GM12878 (cell line): ENCODE measurements at regions not wholly inside any gene's neighbourhood (a gene's known extent, or its start where the extent isn't known, plus 50 kb on each side); places are given as distances from the start of the nearest gene placed in this dataset.

ENCODE experiments used
- ATAC-seq: fragments of 200-7000 bp; cut with Tn5 transposase; 3 replicates; pipeline ENCODE4 v1.9.1; 2020; ENCODE audit warnings: mild to moderate bottlenecking, moderate library complexity
- BruUV-seq: library from RNA; stranded (reverse); fragments of 400-500 nt; replicated peaks from 2 replicates; lab custom pipeline; 2021; lab: Mats Ljungman, UMichigan
- CTCF ChIA-PET: fragments of 300-600 bp; sonication (Branson Sonifier 250); formaldehyde crosslinking; extraction: SDS; loops from one replicate; lab custom pipeline; 2021; ENCODE audit warnings: inconsistent platforms; lab: Yijun Ruan, JAX
- POLR2A ChIA-PET: fragments of 350-600 bp; formaldehyde crosslinking; extraction: SDS; loops from one replicate; lab custom pipeline; 2021; ENCODE audit warnings: inconsistent platforms; lab: Charles Lee
- RAD21 ChIA-PET: fragments of 300-600 bp; sonication (Branson Sonifier 250); formaldehyde crosslinking; loops from one replicate; lab custom pipeline; 2023; ENCODE audit warnings: antibody characterized with exemption; ENCODE audit not compliant: unreplicated experiment; lab: Charles Lee
- SMC1A ChIA-PET: fragments of 300-600 bp; sonication (Branson Sonifier 250); formaldehyde crosslinking; loops from one replicate; lab custom pipeline; 2023; ENCODE audit not compliant: unreplicated experiment, uncharacterized antibody; lab: Charles Lee
- DNase-seq: peaks from one replicate; pipeline ENCODE4 v3.0.0-alpha.2; 2011; ENCODE audit warnings: low read depth, low spot score
- FAIRE-seq: peaks from 3 replicates; lab custom pipeline; 2011; peaks lifted over from hg19 to GRCh38; lab: Jason Lieb, UNC
- H2AFZ ChIP-seq: 2 replicates; pipeline ENCODE4 v1.6.0; 2011; ENCODE audit warnings: low read depth, low read length, control low read depth; ENCODE audit not compliant: control insufficient read depth
- H3K27ac ChIP-seq: 2 replicates; pipeline ENCODE4 v1.5.1; 2011; ENCODE audit warnings: control low read depth; ENCODE audit not compliant: control insufficient read depth, insufficient read depth
- H3K27me3 ChIP-seq, 2 experiments: replicated peaks in 1 of 2; 2 replicates each; pipeline versions ENCODE4 v1.6.0 to v1.6.1; 2011; ENCODE audit warnings: low read length in 1 of 2; ENCODE audit not compliant: control insufficient read depth in 2 of 2, insufficient read depth in 2 of 2
- H3K36me3 ChIP-seq, 2 experiments: 2 replicates each; pipeline ENCODE4 v1.5.1; 2011; ENCODE audit warnings: low read length in 1 of 2; ENCODE audit not compliant: control insufficient read depth in 2 of 2, insufficient read depth in 2 of 2
- H3K4me1 ChIP-seq: 2 replicates; pipeline ENCODE4 v1.6.1; 2011; ENCODE audit warnings: mild to moderate bottlenecking, low read length, moderate library complexity, mixed read lengths; ENCODE audit not compliant: control insufficient read depth, insufficient read depth
- H3K4me2 ChIP-seq: 2 replicates; pipeline ENCODE4 v1.6.0; 2011; ENCODE audit warnings: control low read depth; ENCODE audit not compliant: control insufficient read depth, insufficient read depth
- H3K4me3 ChIP-seq: fragments of 200-600 bp; sonication (generic); 2 replicates; pipeline ENCODE4 v1.5.1; 2016
- H3K79me2 ChIP-seq: 2 replicates; pipeline ENCODE4 v1.6.0; 2011; ENCODE audit warnings: low read length; ENCODE audit not compliant: control insufficient read depth, insufficient read depth
- H3K9ac ChIP-seq: 2 replicates; pipeline ENCODE4 v1.8.0; 2011; ENCODE audit warnings: low read length, control low read depth, mixed read lengths; ENCODE audit not compliant: control insufficient read depth, insufficient read depth
- H3K9me3 ChIP-seq: replicated peaks from 3 replicates; pipeline ENCODE4 v1.5.1; 2011; ENCODE audit warnings: mild to moderate bottlenecking, low read length; ENCODE audit not compliant: control insufficient read depth, insufficient read depth
- H4K20me1 ChIP-seq: 2 replicates; pipeline ENCODE4 v1.6.0; 2011; ENCODE audit not compliant: control insufficient read depth, insufficient read depth
- BCL11A ChIP-seq: IDR thresholded peaks from 2 replicates; pipeline ENCODE4 v1.6.1; 2011; ENCODE audit warnings: low read depth, low read length
- CHD1 ChIP-seq: IDR thresholded peaks from 2 replicates; pipeline ENCODE4 v1.6.1; 2012; ENCODE audit warnings: low read depth, low read length, improper control_type of control experiment
- CREB1 ChIP-seq: IDR thresholded peaks from 2 replicates; pipeline ENCODE4 v1.6.1; 2012; ENCODE audit warnings: low read depth, mild to moderate bottlenecking, inconsistent platforms
- EGR1 ChIP-seq, 2 experiments: IDR thresholded peaks; 1 replicate in 1 of 2; 2 replicates in 1 of 2; pipeline ENCODE4 v1.6.1; 2011 to 2012; ENCODE audit warnings: low read depth in 2 of 2, low read length in 2 of 2, borderline replicate concordance in 1 of 2, mild to moderate bottlenecking in 1 of 2, moderate library complexity in 1 of 2
- JUNB ChIP-seq: IDR thresholded peaks from 2 replicates; pipeline ENCODE4 v1.6.1; 2016; ENCODE audit warnings: antibody characterized with exemption, mild to moderate bottlenecking
- PAX8 ChIP-seq: fragments of 450-650 bp; IDR thresholded peaks from 2 replicates; pipeline ENCODE4 v1.6.1; 2017; ENCODE audit warnings: mild to moderate bottlenecking, moderate library complexity
- RAD21 ChIP-seq: IDR thresholded peaks from 2 replicates; pipeline ENCODE4 v1.6.1; 2011; ENCODE audit warnings: mild to moderate bottlenecking, low read depth, low read length, moderate library complexity; ENCODE audit not compliant: insufficient read depth
- RAD51 ChIP-seq: fragments of 450-650 bp; IDR thresholded peaks from 2 replicates; pipeline ENCODE4 v1.6.1; 2016; ENCODE audit warnings: moderate library complexity, mild to moderate bottlenecking, inconsistent platforms
- RUNX3 ChIP-seq: IDR thresholded peaks from 2 replicates; pipeline ENCODE4 v1.6.1; 2012; ENCODE audit warnings: low read length, inconsistent platforms
- TARDBP ChIP-seq: IDR thresholded peaks from 2 replicates; pipeline ENCODE4 v1.6.1; 2016; ENCODE audit warnings: borderline replicate concordance
- WGBS: methylation state at CpG from one replicate; pipeline ENCODE4 v1.1.6; 2016; ENCODE audit warnings: low lambda C conversion rate; ENCODE audit not compliant: insufficient replicate concordance, insufficient coverage; ENCODE audit errors: missing lambda C conversion rate; 5-methylcytosine and 5-hydroxymethylcytosine counted together
- in situ Hi-C: fragments of 300-500 bp; cut with MboI; formaldehyde crosslinking; loops from 9 replicates; pipeline ENCODE4 v1.14.3; 2018; ENCODE audit warnings: mixed read lengths
- intact Hi-C: fragments of 100-400 bp; cut with micrococcal nuclease; formaldehyde crosslinking; loops from one replicate; pipeline ENCODE4 v1.14.2; 2022; ENCODE audit not compliant: unreplicated experiment
- TF ChIP-seq, protein P1 (sequence below), 3 experiments: IDR thresholded peaks in 2 of 3; conservative IDR thresholded peaks in 1 of 3; 2 replicates each; pipeline ENCODE4 v1.5.1; 2011; ENCODE audit warnings: low read depth in 3 of 3, low read length in 3 of 3, mild to moderate bottlenecking in 3 of 3, control low read depth in 2 of 3, moderate library complexity in 2 of 3, inconsistent platforms in 1 of 3, mixed read lengths in 1 of 3; ENCODE audit not compliant: control insufficient read depth in 2 of 3, insufficient read depth in 1 of 3; ENCODE audit errors: extremely low read depth in 1 of 3
- TF ChIP-seq, protein P2 (sequence below): fragments of 450-650 bp; IDR thresholded peaks from 2 replicates; pipeline ENCODE4 v1.6.1; 2017; ENCODE audit warnings: mild to moderate bottlenecking, moderate library complexity
- TF ChIP-seq, protein P3 (sequence below): fragments of 450-650 bp; conservative IDR thresholded peaks from 2 replicates; pipeline ENCODE4 v1.6.1; 2017; ENCODE audit warnings: mild to moderate bottlenecking, moderate library complexity
- TF ChIP-seq, protein P4 (sequence below): fragments of 450-650 bp; formaldehyde crosslinking; IDR thresholded peaks from 2 replicates; pipeline ENCODE4 v1.5.0; 2022; ENCODE audit warnings: mild to moderate bottlenecking, missing genetic modification characterization

DNA sequence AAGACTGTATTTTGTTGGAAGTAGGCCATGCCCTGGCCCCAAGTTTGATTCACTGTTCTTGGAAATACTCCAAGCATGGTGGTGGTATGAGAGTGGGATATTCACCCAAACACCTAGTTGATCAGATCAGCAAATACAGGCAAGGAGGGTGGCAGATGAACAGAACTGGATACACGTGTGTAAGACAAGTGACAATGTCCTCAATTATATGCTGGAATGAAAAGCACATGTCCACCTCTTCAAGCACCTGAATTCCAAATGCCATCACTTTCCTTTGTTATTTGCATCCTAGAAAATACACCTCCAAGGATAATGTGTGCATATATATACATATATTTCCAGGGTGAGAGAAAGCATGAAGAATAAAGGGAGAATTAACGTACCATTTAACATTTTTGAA lies 131.8 kb upstream of the ZEB1 start:
- no TSS peak for BruUV-seq
- H3K27me3 ChIP-seq = no peaks in the 10 kb centered on the region
- ChIA-PET RAD21 (no interaction called here), CTCF (interaction anchor here (0.6 kb wide), 1 partner anchor 587 kb away, joined by 3 read pairs; no protein-coding TSS in a partner anchor), POLR2A (no interaction called here), SMC1A (no interaction called here)
- 25% methylated on average over 2 of the region's 2 CpGs for WGBS
- no peaks in the 10 kb centered on the region for H3K79me2 ChIP-seq
- no peaks in the 10 kb centered on the region for H4K20me1 ChIP-seq
- H3K4me1 ChIP-seq = no peaks in the 10 kb centered on the region
- FAIRE-seq (no peak), ATAC-seq (no peak), DNase-seq (no peak)
- in situ Hi-C loops = no loop called here
- H3K36me3 ChIP-seq = no peaks in the 10 kb centered on the region
- H3K4me3 ChIP-seq = no peak overlapping the region
- no peaks in the 10 kb centered on the region for H3K9me3 ChIP-seq
- no peak overlapping the region for H3K4me2 ChIP-seq
- no peak overlapping the region for H2AFZ ChIP-seq
- no peak overlapping the region for H3K9ac ChIP-seq
- intact Hi-C loops = no loop called here
- no peak overlapping the region for H3K27ac ChIP-seq
- TF ChIP-seq PAX8 (no peak), RAD51 (no peak), CREB1 (no peak), RUNX3 (no peak), RAD21 (no peak), EGR1 (IDR thresholded peaks at IDR 0.05; ENCODE audit: borderline replicate concordance in 1 of 2, low read depth in 2 of 2, low read length in 2 of 2) (no peak), JUNB (no peak), BCL11A (no peak), CHD1 (no peak), TARDBP (no peak)
- TF ChIP-seq, protein P1, sequence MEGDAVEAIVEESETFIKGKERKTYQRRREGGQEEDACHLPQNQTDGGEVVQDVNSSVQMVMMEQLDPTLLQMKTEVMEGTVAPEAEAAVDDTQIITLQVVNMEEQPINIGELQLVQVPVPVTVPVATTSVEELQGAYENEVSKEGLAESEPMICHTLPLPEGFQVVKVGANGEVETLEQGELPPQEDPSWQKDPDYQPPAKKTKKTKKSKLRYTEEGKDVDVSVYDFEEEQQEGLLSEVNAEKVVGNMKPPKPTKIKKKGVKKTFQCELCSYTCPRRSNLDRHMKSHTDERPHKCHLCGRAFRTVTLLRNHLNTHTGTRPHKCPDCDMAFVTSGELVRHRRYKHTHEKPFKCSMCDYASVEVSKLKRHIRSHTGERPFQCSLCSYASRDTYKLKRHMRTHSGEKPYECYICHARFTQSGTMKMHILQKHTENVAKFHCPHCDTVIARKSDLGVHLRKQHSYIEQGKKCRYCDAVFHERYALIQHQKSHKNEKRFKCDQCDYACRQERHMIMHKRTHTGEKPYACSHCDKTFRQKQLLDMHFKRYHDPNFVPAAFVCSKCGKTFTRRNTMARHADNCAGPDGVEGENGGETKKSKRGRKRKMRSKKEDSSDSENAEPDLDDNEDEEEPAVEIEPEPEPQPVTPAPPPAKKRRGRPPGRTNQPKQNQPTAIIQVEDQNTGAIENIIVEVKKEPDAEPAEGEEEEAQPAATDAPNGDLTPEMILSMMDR (IDR thresholded peaks at IDR 0.05 in 2 of 3, conservative IDR thresholded peaks at IDR 0.05 in 1 of 3; ENCODE audit: control insufficient read depth in 2 of 3, extremely low read depth in 1 of 3, insufficient read depth in 1 of 3, low read depth in 3 of 3, low read length in 3 of 3) = no peak
- TF ChIP-seq, protein P2, sequence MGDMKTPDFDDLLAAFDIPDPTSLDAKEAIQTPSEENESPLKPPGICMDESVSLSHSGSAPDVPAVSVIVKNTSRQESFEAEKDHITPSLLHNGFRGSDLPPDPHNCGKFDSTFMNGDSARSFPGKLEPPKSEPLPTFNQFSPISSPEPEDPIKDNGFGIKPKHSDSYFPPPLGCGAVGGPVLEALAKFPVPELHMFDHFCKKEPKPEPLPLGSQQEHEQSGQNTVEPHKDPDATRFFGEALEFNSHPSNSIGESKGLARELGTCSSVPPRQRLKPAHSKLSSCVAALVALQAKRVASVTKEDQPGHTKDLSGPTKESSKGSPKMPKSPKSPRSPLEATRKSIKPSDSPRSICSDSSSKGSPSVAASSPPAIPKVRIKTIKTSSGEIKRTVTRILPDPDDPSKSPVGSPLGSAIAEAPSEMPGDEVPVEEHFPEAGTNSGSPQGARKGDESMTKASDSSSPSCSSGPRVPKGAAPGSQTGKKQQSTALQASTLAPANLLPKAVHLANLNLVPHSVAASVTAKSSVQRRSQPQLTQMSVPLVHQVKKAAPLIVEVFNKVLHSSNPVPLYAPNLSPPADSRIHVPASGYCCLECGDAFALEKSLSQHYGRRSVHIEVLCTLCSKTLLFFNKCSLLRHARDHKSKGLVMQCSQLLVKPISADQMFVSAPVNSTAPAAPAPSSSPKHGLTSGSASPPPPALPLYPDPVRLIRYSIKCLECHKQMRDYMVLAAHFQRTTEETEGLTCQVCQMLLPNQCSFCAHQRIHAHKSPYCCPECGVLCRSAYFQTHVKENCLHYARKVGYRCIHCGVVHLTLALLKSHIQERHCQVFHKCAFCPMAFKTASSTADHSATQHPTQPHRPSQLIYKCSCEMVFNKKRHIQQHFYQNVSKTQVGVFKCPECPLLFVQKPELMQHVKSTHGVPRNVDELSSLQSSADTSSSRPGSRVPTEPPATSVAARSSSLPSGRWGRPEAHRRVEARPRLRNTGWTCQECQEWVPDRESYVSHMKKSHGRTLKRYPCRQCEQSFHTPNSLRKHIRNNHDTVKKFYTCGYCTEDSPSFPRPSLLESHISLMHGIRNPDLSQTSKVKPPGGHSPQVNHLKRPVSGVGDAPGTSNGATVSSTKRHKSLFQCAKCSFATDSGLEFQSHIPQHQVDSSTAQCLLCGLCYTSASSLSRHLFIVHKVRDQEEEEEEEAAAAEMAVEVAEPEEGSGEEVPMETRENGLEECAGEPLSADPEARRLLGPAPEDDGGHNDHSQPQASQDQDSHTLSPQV = no peak
- TF ChIP-seq, protein P3, sequence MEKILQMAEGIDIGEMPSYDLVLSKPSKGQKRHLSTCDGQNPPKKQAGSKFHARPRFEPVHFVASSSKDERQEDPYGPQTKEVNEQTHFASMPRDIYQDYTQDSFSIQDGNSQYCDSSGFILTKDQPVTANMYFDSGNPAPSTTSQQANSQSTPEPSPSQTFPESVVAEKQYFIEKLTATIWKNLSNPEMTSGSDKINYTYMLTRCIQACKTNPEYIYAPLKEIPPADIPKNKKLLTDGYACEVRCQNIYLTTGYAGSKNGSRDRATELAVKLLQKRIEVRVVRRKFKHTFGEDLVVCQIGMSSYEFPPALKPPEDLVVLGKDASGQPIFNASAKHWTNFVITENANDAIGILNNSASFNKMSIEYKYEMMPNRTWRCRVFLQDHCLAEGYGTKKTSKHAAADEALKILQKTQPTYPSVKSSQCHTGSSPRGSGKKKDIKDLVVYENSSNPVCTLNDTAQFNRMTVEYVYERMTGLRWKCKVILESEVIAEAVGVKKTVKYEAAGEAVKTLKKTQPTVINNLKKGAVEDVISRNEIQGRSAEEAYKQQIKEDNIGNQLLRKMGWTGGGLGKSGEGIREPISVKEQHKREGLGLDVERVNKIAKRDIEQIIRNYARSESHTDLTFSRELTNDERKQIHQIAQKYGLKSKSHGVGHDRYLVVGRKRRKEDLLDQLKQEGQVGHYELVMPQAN = no peak
- TF ChIP-seq, protein P4, sequence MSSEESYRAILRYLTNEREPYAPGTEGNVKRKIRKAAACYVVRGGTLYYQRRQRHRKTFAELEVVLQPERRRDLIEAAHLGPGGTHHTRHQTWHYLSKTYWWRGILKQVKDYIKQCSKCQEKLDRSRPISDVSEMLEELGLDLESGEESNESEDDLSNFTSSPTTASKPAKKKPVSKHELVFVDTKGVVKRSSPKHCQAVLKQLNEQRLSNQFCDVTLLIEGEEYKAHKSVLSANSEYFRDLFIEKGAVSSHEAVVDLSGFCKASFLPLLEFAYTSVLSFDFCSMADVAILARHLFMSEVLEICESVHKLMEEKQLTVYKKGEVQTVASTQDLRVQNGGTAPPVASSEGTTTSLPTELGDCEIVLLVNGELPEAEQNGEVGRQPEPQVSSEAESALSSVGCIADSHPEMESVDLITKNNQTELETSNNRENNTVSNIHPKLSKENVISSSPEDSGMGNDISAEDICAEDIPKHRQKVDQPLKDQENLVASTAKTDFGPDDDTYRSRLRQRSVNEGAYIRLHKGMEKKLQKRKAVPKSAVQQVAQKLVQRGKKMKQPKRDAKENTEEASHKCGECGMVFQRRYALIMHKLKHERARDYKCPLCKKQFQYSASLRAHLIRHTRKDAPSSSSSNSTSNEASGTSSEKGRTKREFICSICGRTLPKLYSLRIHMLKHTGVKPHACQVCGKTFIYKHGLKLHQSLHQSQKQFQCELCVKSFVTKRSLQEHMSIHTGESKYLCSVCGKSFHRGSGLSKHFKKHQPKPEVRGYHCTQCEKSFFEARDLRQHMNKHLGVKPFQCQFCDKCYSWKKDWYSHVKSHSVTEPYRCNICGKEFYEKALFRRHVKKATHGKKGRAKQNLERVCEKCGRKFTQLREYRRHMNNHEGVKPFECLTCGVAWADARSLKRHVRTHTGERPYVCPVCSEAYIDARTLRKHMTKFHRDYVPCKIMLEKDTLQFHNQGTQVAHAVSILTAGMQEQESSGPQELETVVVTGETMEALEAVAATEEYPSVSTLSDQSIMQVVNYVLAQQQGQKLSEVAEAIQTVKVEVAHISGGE (CRISPR knock-in tag) = no peak
